ENCODE measurements at regions not wholly inside any gene's neighbourhood (a gene's known extent, or its start where the extent isn't known, plus 50 kb on each side); places are given as distances from the start of the nearest gene placed in this dataset.
A peak's percentile ranks its signal among the peaks of the same experiment; 100 is the strongest.

DNA sequence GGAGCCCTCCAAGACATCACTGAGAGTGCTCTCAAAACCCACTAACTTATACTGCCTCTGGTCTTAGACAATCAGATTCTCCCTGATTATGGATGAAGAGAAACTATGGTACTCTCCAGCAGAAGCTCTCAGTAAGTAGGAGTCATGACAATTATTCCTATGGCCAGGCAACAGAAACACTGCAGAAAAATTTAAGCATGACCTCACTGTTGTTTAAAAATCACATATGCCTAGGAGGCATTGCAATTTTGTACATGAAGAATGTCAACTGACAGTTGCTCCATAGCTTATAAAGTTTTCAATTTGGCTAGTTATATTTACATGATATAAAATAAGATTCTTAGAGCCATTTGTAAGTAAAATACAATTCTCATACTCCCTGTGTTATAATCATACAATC is 105.9 kb upstream of the LSM8 start:
- Mint-ChIP-seq H3K36me3 (ENCODE audit: low read depth) (peaks cover 4% of the 10 kb centered on the region), H3K27me3 (ENCODE audit: low read depth, poor library complexity) (no peaks in the 10 kb centered on the region), H3K27ac (no peak overlapping the region), H3K4me3 (no peak overlapping the region), H3K4me1 (peaks cover 33% of the 10 kb centered on the region), H3K9me3 (peaks cover 4% of the 10 kb centered on the region)
- no peak for DNase-seq
- TF ChIP-seq CTCF (IDR thresholded peaks at IDR 0.05), result no peak

DNA sequence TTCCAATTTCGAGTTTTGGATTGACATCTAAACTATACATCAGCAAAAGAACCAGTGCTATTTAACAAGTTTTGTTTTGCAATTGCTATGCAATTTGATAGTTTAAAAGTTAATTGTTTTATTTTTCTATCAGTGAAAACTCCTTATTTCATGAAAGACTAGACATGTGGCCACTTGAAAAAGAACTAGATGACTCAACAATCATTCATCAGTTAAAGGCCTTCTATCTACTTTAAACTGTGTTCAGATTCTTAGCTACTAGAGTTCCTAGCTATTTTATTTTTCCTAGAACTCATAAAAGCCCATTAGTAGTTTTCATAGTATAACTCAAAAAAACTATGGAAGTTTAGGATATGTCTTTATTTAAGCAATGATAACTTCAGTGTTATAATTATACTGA is 104.6 kb upstream of the LSM8 start:
- Mint-ChIP-seq H3K9me3 (peaks cover 4% of the 10 kb centered on the region), H3K36me3 (ENCODE audit: low read depth) (peaks cover 4% of the 10 kb centered on the region), H3K27ac (no peak overlapping the region), H3K27me3 (ENCODE audit: low read depth, poor library complexity) (no peaks in the 10 kb centered on the region), H3K4me3 (no peak overlapping the region), H3K4me1 (peaks cover 45% of the 10 kb centered on the region)
- no peak for TF ChIP-seq CTCF (IDR thresholded peaks at IDR 0.05)
- no peak for DNase-seq

DNA sequence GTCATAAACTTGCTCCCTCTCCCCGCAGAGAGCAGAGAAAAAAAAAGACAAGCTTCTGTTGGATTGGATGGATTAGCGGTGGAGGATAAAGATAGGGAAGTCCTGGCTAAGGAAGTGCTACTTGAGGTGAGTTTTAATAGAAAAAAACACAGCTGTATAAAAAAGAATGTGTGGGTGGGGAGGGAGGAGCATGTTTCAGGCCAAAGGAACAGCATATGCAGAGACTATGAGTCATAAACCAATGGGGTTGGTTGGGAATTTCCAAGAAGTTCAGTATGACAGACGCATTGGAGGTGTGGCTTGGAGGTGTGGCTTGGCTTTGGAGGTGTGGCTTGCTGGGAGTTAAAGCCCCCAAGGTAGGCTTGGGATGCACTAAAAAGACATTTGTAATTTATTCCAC is 103.0 kb upstream of the LSM8 start:
- DNase-seq, result no peak
- H3K27me3 Mint-ChIP-seq (ENCODE audit: low read depth, poor library complexity), result no peaks in the 10 kb centered on the region
- H3K36me3 Mint-ChIP-seq (ENCODE audit: low read depth), result peaks cover 4% of the 10 kb centered on the region
- no peak for TF ChIP-seq CTCF (IDR thresholded peaks at IDR 0.05)
- H3K4me1 Mint-ChIP-seq, result peaks cover 51% of the 10 kb centered on the region
- peak overlapping the region; percentile 77 for H3K27ac Mint-ChIP-seq
- H3K4me3 Mint-ChIP-seq, result peak overlapping the region; percentile 34
- H3K9me3 Mint-ChIP-seq, result peaks cover 4% of the 10 kb centered on the region

GRCh38 chr7:118082506-118082905 is 101.5 kb upstream of the LSM8 start:
- no peaks in the 10 kb centered on the region for H3K27me3 Mint-ChIP-seq (ENCODE audit: low read depth, poor library complexity)
- H3K9me3 Mint-ChIP-seq, result peaks cover 8% of the 10 kb centered on the region
- no peak for TF ChIP-seq CTCF (IDR thresholded peaks at IDR 0.05)
- peak overlapping the region; percentile 98 for H3K27ac Mint-ChIP-seq
- peaks cover 4% of the 10 kb centered on the region for H3K36me3 Mint-ChIP-seq (ENCODE audit: low read depth)
- H3K4me3 Mint-ChIP-seq, result no peak overlapping the region
- DNase-seq, result no peak
- H3K4me1 Mint-ChIP-seq, result peaks cover 54% of the 10 kb centered on the region

GRCh38 chr7:118085000-118085399 is 99.0 kb upstream of the LSM8 start:
- Mint-ChIP-seq H3K9me3 (peaks cover 9% of the 10 kb centered on the region), H3K4me3 (peak overlapping the region; percentile 6), H3K27ac (peak overlapping the region; percentile 77), H3K36me3 (ENCODE audit: low read depth) (peaks cover 4% of the 10 kb centered on the region), H3K4me1 (peaks cover 54% of the 10 kb centered on the region), H3K27me3 (ENCODE audit: low read depth, poor library complexity) (peaks cover 4% of the 10 kb centered on the region)
- no peak for DNase-seq
- no peak for TF ChIP-seq CTCF (IDR thresholded peaks at IDR 0.05)

- H3K4me3 Mint-ChIP-seq, result no peak overlapping the region
- H3K36me3 Mint-ChIP-seq (ENCODE audit: low read depth), result no peaks in the 10 kb centered on the region
- H3K4me1 Mint-ChIP-seq, result peaks cover 37% of the 10 kb centered on the region
- no peak for DNase-seq
- no peak overlapping the region for H3K27ac Mint-ChIP-seq
- H3K27me3 Mint-ChIP-seq (ENCODE audit: low read depth, poor library complexity), result peaks cover 4% of the 10 kb centered on the region
- TF ChIP-seq CTCF (IDR thresholded peaks at IDR 0.05), result no peak
- peaks cover 6% of the 10 kb centered on the region for H3K9me3 Mint-ChIP-seq
Measured at GRCh38 chr7:118087126-118087525, 96.8 kb upstream of the LSM8 start.
